T-helper 2 cell (primary cell): ENCODE measurements at regions not wholly inside any gene's neighbourhood (a gene's known extent, or its start where the extent isn't known, plus 50 kb on each side); places are given as distances from the start of the nearest gene placed in this dataset.

Source experiments
- DNase-seq, 5 experiments: peaks; one replicate each; pipeline versions ENCODE4 v3.0.0 to v3.0.0-alpha.2; 2012 to 2022

DNA sequence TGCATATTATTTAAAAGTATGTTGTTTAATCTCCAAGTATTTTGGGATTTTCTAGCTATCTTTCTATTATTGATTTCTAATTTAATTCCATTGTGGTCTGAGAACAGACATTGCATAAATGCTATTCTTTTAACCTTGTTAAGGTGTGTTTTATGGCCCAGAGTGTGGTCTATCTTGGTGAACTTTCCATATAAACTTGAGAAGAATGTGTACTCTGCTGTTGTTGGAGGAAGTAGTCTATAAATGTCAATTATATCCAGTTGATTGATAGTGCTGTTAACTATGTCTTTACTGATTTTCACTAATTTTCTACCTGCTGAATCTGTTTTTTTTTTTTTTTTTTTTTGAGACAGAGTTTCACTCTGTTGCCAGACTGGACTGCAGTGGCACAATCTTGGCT, 180.9 kb downstream of the ZNF621 start:
- no peak for DNase-seq

DNA sequence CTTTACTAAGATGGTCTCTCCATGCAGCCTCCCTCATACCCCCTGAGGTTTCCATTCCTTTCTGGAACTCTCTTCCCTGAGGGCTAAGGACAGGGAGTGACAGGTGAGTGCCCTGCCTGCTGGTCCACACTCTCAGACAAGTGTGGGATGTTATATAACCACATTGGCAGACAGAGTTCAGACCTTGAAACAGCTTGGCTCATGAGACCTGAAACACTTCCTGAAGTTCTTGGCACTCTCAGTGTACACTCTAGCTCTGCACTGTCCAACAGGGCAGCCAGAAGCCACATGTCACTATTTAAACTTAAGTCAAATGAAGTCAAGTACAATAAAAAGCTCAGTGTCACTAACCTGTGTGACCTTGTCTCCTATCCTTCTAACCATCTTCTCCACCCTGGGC, 188.5 kb downstream of the ZNF621 start:
- no peak for DNase-seq

DNA sequence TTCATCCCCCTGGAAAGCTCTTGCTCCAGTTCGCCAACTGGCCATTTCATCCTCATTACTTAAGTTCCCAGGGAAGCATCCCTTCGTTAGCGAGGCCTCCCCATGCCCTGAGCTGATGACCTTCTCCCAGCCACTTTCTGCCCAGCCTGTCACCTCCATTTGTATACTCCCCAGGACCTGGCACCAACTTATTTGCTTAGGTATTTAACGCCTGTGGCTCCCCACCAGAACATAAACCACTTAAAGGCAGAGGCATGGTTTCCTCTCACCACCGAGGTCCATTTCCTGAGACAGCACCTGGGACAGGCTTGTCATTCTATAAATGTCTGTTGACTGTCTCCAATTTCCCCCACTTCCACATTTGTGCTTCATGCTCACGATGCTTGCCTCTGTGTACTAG, 189.0 kb downstream of the ZNF621 start:
- no peak for DNase-seq

DNA sequence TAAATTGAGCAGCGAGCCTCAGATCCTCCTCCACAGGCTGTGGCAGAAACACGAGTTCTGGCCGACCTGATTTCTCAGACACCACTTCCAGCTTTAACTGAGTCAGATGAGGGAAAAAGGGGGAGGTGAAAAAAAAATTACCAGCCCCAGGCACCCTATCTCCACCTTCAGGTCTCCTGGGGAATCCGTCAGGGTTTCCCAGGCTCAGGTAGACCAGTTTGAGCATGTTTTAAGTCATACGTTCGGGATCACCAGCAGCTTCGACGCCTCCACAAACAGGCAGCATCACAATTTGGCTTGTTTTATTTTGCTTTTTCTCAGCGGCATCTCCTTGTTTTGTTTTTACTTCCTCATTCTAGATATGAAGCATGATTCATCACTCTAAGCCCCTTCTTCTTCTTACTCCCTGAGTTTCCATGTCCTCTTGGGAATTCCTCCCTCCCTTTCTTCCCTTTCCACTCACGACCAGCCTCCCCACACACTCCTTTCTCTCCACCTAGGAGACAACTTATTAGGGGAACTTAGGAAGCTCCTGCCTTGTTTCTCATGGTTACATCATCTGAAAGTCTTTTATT, 190.1 kb downstream of the ZNF621 start:
- DNase-seq = no peak

DNA sequence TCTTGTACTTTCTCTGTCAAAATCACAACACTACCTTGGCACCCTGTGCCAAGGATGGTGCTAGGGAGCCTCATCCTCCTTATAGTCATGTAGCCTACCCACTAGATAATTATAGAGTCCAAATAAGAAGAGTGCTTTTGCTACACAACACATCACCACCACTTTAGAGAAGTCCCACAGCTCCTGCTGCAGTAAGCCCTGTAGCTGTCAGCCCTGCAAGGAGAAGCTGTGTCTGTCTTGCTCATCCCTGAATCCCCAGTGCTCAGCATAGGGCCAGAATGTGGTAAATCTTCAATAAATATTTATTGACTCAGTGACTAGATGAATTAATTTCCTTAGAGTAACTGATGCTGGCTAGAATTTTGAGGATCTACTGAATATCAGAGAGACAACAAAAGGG, 190.8 kb downstream of the ZNF621 start:
- no peak for DNase-seq

DNA sequence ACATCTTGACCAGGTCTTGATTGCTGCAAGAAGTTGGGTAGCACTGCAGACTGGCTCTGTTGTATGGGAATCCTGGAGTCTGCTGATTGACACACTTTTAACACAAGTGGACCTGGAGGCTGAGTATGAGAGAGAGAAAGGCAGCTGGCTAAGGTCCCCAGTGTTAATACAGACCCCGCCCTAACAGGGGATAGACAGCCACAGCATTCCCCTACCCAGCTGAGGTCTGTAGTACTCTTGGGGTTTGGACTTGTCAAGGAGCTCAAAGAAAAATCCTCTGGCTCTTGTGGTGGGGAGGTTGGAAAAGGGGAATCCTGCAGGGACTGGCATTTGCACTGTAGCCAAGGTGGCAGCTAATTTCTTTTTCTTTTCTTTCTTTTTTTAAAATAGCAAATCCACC, 192.7 kb downstream of the ZNF621 start:
- no peak for DNase-seq

DNA sequence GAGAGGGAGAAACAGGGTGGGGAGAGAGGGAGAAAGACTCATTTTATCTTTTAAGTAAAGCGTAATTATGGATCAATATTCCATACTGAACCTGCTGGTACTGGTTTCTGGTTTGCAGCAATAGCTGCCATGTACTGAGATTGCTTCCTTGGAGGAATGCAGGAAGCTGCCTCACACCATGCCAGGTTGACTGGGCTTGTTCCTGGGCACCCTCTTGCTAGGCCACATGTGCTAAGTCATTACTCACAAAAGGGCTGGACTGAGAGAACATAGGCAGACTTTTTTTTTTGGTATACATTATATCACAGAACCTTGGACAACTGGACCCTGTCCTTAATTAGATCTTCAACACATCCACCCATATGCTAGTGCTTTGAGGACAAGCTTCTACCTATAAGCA, 193.4 kb downstream of the ZNF621 start:
- no peak for DNase-seq

DNA sequence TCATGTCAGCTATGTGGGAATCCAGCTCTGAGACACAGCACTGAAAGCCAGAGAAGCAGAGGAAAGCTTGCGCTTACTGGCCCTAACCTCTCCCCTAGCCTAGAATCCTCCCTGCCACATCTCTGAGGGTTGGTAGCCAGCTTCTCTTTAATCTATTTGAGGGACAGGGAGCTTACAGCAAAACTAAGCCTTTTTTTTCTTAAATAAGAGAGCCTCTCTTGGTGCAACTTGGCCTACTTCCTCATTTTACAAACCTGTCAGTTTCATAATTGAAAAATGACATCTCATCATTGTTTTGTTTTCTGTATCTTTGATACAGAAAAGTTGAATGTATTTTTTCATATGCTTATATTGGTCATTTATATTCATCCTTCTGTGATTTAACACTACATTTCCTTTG, 193.9 kb downstream of the ZNF621 start:
- no peak for DNase-seq

DNA sequence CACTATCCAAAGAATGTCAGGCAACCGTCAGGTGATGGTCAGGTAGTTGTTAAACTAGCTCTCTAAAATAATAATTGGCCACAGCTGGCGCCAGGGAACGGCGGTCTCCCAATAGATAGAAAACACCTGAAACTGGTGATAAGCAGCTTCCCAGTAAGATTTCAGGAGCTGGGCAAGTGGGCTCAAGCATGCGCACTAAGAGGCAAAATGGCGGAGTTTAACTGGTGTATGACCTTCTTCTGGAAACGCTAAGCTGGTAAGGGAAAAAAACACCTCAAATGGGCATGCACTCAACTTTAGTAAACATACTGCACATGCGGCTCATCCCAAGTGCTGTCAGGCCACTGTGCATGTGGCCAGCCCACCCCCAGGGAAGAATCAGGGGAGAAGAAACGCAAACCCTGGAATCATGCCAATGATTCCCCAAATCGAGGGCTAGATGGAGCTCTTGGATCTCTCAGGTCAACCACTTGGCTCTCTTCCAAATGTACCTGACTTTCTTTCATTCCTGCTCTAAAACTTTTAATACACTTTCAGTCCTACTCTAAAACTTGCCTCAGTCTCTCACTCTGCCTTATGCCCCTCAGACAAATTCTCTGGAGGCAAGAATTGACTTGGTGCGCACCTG, 195.0 kb downstream of the ZNF621 start:
- DNase-seq = no peak

DNA sequence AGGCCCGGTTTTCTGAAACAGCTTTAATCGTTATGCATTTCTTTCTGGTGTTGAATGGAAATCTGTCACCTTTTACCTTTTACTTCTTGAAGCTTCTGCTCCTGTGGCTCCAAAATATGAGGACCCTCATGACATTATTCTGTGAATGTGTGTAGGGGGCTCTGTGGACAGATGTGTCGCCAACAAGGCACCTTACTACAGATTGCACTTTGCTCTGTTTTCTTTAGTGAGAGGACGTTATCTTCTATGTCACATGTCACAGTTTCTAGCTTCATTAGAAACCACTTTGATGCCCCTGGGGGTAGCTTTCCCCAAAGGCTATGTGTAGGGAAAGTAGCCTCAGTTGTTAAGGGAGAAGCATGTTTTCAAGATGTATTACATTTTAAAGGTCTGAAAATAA, 195.6 kb downstream of the ZNF621 start:
- DNase-seq = no peak

DNA sequence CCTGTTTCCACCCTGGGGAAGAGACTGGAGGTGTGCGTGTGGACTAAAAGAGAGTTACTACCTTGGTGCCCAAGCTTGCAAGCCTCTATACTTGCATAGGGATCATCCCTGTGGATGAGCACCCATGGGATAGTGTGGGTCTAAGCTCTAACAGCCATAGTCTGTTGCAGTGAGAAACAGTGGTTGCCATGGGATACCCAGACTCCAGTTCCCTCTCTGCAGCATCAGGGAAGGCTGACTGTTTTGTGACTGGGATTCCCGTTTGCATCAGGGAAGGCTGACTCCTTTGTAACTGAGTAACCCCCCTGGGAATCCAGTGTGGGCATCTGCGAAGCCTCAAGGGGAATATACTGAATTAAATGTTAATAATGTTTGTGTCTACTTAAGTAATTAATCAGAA, 196.1 kb downstream of the ZNF621 start:
- no peak for DNase-seq

DNA sequence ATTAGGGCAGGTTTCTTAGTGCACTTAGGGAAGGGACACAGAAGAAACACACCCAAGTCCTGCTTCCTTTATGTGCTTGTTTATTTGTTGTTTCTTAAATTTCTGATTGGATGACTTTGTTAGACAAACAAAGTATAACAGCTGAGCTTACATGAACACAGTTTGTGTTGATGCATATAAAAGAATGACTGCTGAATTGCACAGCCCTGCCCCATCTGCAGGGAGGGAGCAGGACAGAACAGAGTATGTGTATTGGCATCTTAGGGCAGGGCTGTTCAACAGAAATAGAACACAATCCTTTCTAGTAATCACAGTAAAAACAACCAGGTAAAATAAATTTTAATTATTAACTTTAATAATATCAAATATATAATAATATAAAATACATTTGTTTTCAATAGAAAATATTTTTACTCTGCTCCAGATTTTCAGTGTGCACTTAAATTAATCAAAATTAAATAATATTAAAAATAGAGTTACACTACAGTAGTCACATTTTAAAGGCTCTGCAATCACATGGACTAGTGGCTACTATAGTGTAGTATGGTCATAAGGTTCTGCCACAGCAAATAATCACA, 198.4 kb downstream of the ZNF621 start:
- no peak for DNase-seq

DNA sequence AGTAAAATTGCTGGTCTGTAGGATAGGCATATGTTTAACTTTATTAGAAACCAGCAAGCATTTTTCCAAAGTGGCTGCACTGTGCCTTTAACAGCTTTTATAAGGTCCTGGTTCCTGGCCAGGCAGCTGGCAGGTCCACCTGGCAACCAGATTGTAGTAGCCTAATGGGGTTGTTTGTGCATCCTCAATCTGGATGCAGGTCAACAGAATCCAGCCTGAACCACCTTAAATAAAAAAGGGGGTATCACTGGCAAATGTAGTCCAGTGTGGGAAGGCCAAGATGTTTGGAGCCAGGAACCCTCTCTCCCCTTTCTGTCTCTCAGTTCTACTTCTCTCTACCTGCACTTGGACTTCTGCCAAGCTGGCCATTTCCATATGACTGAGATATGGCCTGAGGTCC, 200.3 kb downstream of the ZNF621 start:
- no peak for DNase-seq

DNA sequence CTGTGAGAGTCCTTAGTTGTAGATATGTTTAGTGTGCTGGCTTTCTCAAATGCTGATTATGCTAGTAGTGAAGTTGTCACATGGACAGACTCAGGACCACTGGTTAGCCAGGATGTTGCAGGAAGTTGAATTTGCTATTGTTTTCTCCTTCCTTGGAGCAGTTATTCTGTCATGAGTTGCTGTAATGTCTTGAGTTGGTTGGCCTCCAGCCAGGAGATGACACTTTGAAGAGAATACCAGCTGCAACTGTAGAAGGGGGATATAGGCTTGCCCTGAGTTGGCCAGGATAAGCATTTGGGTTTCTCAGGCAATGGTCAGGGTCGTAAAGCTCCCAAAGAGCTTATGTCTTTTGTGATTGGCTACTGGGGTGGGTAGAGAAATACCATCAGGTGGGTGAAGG, 206.7 kb downstream of the ZNF621 start:
- no peak for DNase-seq

DNA sequence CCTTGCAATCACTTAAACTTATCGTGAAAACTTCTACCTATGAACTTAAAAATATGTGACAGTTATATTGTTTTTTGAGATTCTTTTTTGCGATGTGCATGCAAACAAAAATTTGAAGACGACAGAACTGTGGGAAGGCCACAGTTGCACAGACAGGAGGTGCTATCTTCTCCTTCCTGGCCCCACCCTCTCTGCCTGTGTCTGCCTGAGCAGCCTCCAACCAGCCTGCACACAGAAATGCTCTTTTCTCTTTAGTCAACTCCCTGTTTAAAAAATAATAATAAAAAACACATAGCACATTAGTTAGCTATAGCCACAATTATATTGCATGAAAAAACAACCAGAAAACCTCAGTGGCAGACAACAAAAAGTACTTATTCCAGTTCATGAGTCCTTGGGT, 212.2 kb downstream of the ZNF621 start:
- no peak for DNase-seq

DNA sequence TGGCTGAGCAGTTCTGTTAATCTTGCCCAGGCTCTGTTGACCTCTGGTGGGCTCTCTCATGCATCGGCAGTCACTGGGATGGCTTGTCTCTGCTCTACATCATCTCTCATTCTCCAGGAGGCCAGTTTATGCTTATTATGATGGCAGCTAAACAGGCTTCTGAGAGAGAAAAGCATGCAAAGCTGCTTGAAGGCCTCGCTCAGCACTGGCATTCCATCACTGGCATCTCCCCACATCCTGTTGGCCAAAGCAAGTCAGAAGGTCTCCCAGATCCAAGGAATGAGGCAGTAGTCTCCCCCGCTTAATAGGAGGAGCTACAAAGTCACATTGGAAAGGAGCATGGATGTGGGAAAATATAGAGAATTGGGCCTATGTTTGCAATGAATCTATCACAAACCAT, 212.6 kb downstream of the ZNF621 start:
- no peak for DNase-seq

DNA sequence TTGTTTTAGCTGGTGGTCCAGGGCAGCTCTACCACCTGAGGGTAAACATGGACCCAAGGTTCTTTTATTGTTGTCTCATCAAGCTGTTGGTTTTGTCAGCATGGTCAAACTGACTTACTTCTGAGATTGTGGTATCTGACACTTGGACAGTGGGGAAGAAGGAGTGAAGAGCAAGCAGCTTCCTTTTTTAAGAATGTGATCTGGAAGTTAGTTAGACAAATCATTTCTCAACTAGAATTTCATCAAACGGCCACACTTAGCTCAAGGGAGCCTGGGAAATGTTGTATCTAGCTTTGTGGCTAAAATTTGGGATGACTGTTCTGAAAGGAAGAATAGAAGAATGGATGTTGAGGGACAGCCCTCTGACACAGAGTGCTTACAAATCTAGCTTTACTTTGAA, 215.2 kb downstream of the ZNF621 start:
- DNase-seq = no peak

DNA sequence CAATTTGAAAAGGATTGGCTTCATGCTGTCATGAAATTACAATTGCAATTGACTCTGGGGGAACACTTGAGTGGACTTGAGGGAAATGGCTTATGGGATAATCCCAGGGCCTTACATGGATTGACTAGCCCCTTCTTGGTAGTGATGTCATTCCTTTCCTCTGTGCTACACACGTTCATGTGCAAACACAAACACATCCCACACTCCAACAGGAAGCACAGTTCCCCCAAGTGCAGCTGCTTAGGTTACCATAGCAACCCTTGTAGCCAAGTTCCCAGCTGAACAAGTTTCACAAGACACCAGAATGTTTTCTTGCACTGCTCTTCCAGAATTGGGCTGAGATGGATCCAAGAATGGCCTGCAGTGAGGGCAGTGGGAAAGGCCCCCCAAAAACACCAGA, 217.0 kb downstream of the ZNF621 start:
- DNase-seq = no peak

DNA sequence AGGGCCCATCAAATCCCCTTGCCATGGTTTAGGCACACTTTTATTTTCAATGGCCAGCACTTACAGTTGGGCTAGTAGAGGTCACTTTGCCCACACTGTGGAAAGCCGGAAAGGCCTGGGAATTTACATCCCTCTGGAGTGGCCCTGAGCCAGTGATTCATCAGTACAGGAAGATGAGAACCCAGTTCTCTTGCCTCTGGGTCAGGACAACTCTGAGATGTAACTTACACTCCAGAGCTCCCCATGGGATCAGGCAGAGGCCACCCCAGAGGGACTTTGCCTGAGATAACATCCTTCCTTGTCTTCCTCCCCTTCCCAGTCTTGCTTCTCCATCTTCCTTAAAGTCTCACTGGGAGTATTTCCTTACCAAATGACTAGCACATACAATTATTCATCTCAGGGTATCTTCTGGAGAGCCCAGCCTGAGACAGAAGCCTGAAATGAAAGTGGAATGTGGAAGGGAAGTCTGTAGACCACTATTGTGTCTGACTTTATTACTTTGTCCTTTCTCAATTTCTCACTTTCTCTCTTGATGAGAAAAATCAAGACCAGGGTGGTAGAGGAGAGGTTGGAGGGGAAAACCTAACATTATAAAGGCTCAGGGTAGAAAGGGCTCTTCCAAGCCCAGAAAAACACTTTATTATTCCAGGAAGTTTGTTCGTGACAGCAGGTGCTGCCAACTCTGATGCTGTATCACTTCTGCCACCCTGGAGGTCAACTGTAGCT, 220.8 kb downstream of the ZNF621 start:
- DNase-seq = no peak

DNA sequence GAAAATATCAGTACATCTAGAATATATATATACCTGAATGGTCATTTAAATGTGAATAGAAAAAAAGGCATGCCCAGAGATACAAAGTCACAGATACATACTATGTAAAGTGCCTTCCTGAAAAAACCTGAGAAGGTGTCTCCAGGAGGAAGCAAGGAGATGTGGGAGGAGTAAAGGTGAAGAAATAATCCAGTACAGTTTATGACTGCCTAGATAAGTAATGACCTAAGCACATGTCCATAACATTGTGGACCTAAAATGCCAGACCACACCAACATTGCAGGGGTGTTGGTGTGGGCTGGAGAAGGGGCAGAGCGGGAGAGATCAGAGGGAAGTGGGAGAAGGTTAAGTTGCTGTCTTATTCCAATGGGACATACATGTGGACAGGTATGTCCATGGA, 226.9 kb downstream of the ZNF621 start:
- no peak for DNase-seq

DNA sequence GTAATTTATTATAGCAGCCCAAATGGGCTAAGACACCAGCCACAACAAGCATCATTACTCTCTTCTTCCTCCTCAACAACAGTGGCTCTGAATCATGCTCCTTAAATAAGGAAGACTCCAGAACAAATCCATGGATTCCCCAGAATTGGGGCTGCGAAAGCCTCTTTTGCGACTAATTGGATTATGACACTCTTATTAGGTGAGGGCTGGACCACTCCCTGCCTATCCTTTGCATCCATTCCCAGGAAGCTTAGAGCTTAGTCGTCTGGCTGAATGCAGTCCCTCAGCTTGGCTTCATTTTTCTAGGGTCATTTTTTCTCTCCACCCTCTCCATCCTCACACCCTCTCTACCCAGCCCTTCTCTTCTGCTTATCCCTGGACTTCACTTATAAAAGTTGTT, 227.7 kb downstream of the ZNF621 start:
- no peak for DNase-seq

DNA sequence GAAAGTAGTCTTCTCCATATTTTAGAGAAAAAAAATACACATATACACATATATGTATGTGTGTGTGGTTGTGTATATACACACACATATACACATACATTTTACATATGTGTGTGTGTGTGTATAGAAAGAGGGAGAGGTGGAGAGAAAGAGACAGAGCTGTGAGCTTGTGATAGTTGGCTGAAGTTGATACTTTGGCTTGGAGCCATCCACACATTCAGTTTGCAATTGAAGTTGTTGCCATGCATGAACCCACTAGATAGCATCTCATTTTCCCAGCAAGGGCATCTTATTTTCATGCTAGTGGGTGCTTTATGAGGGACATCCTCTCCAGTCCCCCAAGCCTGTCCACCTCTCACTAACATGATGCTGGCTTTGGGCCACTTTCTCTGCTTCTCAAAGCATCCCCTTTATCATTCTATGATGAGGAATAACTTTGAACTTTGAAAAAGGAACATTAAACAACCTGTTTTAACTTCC, 228.6 kb downstream of the ZNF621 start:
- DNase-seq = no peak

DNA sequence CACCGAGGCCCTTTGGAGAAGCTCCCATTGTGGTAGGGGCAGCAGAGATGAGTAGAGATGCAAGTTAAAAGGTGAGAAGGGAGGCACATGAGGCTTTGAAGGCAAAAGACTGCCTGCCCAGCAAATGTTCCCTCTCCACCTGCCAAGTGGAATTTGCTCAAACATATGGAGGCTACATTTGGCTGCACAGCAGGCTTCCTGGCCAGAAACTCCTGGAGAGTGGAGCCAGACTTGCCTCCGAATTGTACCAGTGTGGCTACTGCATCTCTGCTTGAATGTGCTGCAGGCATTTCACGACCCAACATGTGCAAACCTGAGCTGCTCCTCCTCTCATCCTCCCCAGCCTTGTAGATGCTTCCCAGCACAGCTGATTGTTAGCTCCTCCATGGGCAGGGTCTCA, 229.2 kb downstream of the ZNF621 start:
- DNase-seq = no peak

DNA sequence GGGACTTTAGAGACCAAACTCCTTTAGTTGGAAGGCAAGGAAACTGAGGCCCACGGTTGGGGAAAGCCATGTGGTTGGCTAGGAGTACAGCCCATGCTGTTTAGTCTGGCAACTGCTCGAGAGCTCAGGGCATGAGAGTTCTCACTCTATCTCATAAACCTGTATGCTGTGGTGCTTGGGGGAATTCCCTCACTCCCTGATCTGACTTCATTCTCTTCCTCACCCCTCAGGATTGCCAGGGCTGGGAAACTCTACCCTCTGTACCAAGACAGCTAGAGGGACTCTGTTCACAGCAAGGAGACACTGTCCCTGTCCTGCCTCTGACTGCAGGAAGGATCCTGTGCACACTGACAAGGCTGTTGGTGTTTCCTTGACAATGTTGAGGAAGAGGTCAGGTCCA, 230.2 kb downstream of the ZNF621 start:
- no peak for DNase-seq
